ENCODE measurements at regions not wholly inside any gene's neighbourhood (a gene's known extent, or its start where the extent isn't known, plus 50 kb on each side); places are given as distances from the start of the nearest gene placed in this dataset.

DNA sequence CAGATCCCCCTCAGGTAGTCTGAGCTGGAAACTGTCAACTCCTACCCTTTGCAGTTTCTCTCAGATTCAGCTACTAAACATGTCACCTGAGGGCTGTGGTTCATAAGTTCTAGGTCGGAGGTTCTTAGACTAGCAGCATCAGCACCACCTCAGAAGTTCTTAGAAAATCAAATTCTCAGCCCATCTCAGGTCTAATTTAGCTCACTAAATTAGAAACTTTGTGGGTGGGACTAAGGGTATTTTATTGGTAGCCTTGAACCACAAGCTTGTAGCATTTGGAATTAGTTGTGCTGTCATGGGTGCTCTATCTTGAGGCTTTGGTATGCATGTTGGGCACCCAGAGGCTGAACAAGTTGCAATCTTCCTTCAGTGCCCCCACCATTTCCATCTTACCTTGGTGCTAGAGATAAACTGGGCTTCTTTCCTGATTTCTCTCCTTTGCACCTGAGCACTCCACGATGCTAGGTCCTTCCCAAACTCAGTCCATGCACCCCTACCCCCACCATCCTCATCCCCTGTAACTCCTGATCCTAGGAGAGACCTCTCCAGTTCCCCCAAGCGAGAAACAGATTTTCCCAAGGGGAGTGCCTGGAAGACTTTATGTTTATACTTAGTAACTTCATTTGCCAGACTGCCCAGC is 54.2 kb downstream of the S1PR1 start:
- no peak for DNase-seq (ENCODE audit: low read depth)

DNA sequence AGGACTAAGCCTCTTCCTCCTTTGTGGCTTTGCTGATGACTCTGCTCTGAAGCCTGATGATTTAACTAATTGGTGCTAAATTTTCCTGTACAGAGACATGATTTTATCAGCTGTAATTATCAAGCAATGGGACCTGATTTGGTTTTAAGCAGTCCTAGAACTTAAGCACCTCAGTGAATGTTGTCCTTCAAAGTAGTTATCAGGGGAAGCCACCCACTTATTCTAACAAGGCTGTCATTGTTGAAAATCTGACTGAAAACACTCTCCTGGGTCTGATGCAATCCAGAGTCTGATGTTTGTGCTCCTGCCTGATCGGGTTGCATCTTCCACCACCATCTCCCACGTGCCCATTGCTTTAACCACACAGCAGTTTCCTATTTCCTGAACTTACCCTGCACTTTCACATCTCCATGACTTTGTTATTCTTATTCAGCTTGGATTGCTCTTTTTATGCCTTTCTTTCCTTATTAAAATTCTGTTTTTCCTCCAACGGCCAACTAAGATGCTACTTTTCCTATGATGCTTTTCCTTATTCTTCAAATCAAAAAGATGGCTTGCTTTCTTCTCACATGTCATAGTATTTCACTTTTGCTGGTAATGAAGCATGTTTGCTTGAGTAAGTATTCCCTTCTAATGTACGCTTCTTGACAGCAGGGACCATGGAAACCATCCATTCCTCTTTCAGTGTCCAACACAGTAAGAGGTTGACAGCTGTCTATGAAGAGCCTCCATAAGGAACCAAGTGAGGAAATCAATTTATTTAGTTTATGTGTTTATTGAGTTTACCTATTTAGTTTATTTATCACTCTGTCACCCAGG is 55.0 kb downstream of the S1PR1 start:
- DNase-seq (ENCODE audit: low read depth) = no peak

- no peak for DNase-seq (ENCODE audit: low read depth)
These were observed 56.7 kb downstream of the S1PR1 start for GRCh38 chr1:101293461-101294051.

- no peak for DNase-seq (ENCODE audit: low read depth)
These were observed 58.4 kb downstream of the S1PR1 start for GRCh38 chr1:101295209-101295608.

DNA sequence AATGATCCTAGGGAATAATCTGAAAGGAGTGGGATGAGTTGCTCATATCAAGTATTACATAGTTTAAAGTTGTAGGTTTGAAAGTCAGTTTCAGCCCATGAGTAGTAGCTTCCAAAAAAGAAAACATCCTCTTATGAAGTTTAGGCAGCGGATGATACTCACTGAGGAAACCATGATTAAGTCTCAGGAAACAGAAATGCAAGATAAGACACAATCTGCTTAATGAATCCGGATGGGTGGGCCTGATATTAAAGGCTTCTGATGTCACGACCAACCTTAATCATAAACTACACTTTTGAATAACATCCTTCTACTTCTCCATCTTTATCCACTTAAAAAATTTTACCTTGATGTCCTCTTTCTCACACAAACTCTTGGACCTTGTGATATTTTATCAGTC is 61.8 kb downstream of the S1PR1 start:
- no peak for DNase-seq (ENCODE audit: low read depth)

- DNase-seq (ENCODE audit: low read depth) = no peak
These were observed 62.3 kb downstream of the S1PR1 start for GRCh38 chr1:101299141-101299540.

DNA sequence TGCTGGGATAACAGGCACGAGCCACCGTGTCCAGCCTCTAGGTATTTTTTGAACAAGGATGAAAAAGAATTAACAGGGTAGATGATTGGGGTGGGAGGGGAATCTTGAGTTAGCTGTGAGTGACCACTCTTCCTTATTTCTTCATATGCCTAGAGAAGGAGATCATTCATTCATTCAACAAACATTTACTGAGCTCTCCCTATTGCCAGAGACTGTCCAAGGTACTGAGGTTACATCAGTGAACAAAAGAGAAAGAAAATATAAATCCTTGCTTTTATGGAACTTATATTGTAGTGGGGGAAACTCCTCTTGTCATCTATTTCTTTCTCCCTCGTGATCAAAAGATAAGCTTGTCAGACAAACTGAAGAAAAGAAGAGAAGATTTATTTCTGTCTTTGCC is 62.9 kb downstream of the S1PR1 start:
- DNase-seq (ENCODE audit: low read depth) = no peak

- no peak for DNase-seq (ENCODE audit: low read depth)
These were observed 64.1 kb downstream of the S1PR1 start for GRCh38 chr1:101300916-101301315.

DNA sequence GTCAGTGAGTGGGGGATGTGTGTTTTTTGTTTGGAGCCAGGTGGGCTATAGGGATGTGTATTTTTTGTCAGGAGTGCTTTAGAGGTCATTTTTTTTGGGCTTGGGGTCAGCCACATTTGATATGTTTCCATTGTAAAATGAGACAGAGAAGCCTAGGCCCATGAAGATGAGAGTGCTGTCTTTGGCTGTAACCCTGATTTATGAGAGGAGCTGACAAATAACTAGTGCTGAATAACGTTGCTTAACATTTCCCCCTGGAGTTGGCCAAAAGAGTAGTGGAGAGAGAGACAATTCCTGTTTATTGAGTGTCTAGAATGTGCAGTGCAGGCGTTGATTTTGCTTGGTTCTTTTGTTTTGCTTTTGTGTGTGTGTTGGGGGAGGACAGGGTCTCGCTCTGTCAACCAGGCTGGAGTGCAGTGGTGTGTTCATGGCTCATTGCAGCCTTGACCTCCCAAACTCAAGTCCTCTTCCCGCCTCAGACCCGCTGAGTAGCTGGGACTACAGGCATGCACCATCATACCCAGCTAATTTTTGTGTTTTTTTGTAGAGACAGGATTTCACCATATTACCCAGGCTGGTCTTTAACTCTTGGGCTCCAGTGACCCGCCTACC is 64.7 kb downstream of the S1PR1 start:
- DNase-seq (ENCODE audit: low read depth) = no peak

GRCh38 chr1:101302831-101303511 is 66.2 kb downstream of the S1PR1 start:
- DNase-seq (ENCODE audit: low read depth) = no peak

GRCh38 chr1:101307985-101308689 is 71.3 kb downstream of the S1PR1 start:
- no peak for DNase-seq (ENCODE audit: low read depth)

GRCh38 chr1:101308935-101309333 is 72.1 kb downstream of the S1PR1 start:
- DNase-seq (ENCODE audit: low read depth) = no peak

DNA sequence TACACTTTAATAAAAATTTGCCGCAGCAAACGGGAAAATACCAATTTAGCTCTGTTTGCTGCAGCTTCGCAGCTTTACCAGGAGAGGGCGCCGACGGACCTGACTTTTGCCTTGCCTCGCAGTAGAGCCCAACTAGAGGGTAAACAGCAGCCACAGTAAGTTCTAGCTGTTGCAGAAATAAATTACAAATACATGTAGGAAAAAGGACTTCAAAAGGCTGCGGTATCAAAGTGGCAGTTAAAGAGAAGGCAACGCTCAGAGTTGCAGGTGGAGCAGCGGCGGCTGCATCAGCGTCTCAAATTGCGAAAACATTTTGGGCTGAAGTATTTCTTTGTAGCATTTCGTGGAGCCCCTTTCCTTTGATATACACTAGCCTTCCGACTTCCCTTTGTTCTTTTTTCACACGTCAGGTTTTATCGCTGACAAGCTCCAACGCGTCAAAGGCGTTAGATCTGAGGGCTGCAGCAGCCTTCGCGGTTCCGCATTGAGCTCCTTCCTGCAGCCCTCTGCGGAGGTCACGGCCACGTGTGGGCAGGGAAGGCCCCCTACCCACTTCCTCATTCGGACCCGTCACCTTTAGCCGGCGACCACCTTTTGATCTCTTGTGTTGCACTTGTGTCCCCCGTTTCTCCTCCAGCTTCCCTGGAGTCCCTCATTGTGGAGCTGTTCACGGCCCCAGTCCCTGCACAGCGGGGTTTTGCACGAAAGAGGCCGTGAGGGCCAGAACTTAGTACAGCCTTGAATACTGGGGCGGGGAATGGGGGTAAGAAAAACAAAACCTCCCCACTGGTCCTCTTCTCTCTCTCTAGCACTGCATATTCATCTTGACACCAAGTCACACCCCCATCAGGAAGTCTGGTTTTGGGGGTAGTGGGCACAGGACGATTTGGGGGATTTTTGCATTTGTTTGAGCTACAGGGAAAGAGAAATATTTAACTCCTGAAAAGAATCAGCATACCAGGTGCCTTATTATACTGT is 72.8 kb downstream of the S1PR1 start:
- no peak for DNase-seq (ENCODE audit: low read depth)

- no peak for DNase-seq (ENCODE audit: low read depth)
These were observed 73.7 kb downstream of the S1PR1 start for GRCh38 chr1:101310506-101310905.

DNA sequence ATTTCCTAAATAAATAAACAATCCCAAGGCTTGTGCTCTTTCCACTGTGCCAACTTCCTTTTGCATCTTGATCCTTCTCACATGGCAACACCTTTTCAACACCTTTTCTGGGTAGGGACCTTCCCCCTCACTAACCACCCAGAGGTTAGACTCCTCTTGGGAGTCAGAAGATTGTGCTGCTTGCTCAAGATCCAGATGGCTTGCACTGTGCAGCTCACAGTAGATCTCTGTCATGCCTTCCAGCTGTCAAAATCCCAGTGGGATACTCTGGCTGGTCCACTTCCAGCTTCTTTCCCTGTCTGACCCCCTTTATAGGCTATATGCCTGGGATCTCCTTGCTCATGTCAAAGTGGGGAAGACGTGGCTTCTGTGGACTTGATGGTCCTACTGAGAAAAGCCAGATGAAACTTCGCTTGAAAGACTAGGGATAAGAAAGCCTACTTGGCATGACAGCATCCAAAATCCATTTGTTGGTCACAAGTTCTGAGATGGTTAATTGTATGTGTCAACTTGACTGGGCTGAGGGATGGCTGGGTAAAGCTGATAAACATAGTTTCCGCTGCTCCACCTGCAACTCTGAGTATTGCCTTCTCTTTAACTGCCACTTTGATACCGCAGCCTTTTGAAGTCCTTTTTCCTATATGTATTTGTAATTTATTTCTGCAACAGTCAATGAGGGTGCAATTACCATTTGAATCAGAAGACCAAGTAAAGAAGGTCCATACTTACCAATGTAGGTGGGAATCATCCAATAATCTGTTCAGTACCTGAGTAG is 74.5 kb downstream of the S1PR1 start:
- no peak for DNase-seq (ENCODE audit: low read depth)

DNA sequence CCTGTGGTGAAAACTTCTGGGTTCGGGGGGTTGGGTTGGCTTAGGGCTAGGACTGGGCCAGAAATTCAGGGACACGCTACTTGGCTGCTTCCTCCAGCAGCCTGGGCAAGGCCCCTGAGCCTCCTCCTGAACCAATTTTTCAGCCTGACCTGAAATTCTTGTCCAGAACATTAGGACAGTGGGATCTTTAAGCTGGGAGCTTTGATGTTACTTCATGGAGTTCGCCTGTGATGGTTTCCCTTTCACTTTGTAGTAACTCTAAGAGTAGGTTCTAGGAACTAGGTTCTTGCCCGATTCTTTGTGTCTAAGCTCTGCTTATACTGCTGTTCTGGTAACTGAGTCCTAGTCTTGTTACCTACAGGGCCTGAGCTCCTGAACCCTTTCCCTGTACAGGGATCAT is 75.3 kb downstream of the S1PR1 start:
- DNase-seq (ENCODE audit: low read depth) = no peak

GRCh38 chr1:101313356-101313755 is 76.5 kb downstream of the S1PR1 start:
- no peak for DNase-seq (ENCODE audit: low read depth)

DNA sequence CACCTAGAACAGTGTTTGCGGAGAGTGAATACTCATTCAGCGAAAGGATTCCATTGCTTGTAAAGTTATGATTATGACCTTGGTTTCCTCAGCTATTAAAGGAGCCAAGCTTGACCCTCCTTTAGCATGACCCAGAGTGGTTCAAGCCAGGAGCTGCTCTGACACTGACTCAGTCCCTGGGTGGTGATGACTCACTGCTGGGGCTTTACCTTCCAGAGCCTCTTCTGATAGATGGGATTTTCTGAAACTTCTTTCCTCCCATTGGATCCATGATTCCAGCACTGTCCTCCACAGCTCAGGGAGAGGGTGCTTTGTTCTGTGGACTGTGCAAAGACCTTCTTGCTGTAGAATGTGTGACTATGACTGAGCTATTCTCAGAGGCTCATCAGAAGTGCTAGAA is 77.4 kb downstream of the S1PR1 start:
- no peak for DNase-seq (ENCODE audit: low read depth)

DNA sequence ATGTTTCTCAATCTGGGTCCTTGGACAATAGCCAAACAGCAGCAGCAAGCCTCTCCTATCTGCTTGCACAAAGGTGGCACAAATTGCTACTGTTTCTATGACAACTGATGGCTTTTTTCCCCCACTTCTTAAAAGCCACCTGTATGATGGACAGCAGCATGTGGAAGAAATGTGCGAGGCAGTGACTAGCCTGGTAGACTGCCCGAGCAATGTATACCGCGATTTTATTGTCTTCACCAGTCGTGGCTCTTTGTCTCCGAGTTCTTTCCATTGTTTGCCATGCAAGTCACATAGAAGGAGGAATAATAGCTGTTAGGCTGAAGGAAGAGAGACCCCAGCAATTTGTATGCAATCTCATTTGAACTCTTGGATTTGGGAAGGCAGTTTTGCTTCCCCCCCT is 79.4 kb downstream of the S1PR1 start:
- DNase-seq (ENCODE audit: low read depth) = no peak

All from forelimb muscle (tissue), 1 donor.